ENCODE measurements at regions not wholly inside any gene's neighbourhood (a gene's known extent, or its start where the extent isn't known, plus 50 kb on each side); places are given as distances from the start of the nearest gene placed in this dataset.
"Not testable (repeated sequence)": the region's sequence is repeated elsewhere in the genome, so short reads cannot be mapped to it uniquely, and the experiment has no call there.

DNA sequence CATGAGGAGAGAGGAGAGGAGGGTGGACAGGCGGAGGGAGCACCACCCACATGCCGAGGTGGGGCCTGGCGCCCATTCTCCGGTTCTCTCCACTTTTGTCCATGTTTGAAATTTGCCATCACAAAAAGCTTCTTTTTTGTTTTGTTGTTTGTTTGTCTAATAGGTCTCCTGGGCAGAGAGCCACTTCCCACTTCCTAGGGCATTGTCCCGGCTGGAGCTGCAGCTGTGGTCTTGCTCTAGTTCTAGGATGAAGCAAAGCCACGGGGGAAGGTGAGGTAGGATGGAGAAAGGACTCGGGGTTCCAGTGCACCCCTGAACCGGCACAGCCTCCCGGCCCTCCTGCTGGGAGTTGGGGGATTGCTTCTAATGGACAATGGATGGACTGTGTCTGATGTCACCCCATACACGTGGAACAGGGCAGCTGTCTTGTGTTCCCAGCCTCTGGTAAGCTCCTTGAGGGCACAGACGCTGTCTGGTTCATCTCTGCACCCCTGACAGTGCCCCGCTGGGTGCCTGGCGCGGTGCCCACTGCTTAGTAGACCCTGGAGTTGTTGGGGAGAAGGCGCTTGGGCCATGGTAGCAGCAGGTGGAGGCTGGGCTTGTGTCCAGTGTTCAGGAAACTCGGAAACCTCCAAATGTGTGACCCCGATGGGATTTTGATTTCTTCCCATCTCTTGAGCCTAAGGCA, 278.4 kb downstream of the NDUFA10 start:
- DNase-seq (ENCODE audit: low read depth) = no peak

DNA sequence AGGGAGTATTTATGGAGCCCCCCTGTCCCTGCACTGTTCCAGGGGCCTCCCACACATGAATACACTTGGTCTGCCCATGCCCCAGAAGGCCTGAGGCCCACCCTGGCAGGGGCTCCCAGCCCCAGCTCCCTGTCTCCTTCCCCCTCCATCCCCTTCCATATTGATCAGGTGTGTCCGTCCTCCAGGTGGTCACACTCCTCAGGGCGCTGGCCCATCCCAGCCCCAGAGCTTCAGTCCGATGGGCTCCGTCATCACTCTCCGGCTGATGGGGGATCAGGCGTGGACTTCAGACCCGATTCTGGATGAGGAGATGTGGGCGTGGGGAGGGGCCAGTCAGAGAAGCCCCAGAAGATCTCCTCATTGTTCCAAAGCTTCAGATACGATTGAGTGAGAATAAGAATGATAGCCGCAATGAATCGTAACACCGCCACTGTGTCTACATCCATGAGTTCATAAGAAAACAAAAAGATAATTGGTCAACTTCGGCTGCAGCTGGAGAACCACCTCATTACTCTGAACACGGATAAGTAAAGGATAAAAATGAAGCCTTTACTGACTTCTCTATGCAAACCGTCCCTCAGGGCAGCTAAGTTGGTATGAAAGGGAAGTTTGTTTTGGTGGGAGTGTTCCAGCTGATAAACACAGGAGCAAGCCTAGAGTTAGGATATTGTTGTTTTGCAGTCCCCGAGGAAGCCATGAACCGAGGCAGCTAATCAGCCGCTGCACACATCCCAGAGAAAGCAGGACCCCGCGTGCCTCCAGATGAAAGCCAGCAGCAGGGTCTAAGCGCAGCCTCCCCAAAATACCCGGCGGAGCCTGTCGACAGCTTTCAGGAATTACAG, 279.5 kb downstream of the NDUFA10 start:
- DNase-seq (ENCODE audit: low read depth) = no peak

DNA sequence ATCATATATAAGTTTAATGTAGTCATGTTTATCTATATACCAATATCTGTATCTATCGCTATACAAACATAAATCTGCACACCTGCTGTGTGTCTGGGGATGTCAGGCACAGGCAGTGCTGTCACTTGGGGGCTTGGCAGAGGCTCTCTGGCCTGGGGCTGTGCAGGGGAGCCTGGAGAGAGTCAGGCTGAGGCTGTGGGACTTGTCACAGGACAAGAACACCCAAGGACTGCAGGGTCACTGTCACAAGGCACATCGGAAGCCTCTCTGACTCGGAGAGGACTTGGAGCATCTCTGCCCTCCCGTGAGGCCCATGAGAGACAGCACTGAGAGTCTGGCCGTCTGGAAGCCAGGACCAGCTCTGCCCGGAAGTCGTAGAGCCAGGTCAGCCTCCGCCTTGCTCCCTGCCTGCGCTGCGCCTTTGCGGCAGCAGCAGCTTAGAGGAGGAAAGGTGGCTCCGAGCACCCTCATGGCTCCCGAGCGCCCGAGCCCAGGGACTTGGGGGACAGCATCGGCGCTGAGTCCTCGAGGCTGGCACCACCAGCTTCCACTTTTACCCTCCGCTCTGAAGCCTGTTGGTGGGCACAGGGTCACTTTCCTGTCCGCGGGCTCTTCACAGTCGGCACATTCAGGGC, 280.3 kb downstream of the NDUFA10 start:
- DNase-seq (ENCODE audit: low read depth) = no peak

DNA sequence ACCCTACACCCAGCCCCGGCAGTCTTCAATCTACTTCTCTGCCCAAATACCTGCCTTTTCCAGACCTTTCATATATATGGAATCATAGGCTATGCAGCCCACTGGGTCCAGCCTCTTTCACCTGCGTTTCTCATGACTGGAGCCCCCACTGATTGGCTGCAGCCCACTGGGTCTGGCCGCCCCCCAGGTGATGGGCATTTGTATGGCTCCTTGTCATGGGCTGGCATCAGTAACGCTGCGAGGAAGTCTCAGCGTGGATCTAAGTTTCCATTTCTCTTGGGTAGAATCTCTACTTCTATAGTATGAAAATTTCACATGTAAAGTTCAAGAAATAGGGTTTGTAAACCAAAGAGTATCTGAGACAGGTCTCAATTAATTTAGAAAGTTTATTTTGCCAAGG, 281.9 kb downstream of the NDUFA10 start:
- no peak for DNase-seq (ENCODE audit: low read depth)

DNA sequence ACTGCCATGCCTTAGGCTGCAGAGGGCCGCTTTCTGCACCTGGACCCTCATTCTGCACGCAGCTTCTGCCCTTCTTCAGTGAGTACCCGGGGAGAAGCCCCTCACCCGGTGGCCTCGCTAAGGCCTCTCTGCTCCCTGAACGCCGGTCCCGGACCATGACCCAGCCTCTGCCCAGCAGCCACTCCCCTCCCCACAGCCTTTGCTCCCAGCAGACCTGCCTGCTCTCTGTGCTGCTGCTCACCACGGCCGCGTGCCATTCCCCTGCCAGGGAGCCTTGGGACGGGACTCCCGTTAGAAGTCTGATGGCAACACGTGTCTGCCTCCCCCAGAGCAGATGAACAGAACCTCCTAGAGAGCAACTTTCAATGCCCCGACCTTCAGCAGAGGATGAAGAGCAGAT, 282.8 kb downstream of the NDUFA10 start:
- DNase-seq (ENCODE audit: low read depth) = no peak

DNA sequence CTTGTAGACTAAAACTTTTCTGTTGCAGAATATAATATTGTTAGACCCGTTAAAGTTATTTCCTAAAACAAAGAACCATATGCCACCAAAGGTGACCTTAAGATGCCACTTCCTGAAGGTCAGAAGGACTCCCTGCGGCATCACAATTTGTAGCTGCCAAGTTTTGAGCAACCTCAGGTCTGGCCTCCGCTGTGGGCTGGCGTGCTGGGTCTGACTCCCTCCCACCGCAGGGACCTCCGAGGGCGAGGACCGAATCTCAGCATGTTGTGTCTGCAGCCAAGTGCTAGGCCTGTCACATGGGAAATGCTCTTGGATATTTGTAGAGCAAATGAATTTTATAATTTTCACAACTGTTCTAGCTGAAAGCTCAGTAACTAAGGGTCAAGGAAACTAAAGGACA, 285.9 kb downstream of the NDUFA10 start:
- no peak for DNase-seq (ENCODE audit: low read depth)

DNA sequence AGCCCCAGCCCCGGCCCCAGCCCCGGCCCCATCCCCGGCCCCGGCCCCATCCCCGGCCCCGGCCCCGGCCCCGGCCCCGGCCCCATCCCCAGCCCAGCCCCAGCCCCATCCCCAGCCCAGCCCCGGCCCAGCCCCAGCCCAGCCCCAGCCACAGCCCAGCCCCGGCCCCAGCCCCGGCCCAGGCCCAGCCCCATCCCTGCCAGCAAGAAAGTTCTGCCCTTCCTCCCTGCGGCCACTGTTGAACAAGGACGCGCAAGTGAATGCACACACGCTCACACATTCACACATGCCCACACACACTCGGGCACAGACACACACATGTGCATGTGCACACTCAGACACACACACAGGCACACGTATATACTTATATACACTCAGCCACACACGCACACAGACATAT, 287.0 kb downstream of the NDUFA10 start:
- DNase-seq (ENCODE audit: low read depth) = no peak

DNA sequence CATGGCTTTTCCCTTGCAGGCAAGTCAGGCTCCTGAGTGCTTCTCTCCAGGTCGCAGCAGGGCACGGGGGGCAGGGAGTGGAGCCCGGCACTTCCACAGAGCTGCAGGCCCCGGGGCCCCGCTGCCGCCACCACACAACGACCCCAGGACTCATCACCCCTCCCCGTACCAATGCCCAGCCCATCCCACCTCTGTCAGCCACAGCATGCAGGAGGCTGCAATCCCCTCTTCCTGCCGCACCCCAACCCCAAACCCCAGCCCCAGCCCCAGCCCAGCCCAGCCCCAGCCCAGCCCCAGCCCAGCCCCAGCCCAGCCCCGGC, 288.0 kb downstream of the NDUFA10 start:
- no peak for DNase-seq (ENCODE audit: low read depth)

DNA sequence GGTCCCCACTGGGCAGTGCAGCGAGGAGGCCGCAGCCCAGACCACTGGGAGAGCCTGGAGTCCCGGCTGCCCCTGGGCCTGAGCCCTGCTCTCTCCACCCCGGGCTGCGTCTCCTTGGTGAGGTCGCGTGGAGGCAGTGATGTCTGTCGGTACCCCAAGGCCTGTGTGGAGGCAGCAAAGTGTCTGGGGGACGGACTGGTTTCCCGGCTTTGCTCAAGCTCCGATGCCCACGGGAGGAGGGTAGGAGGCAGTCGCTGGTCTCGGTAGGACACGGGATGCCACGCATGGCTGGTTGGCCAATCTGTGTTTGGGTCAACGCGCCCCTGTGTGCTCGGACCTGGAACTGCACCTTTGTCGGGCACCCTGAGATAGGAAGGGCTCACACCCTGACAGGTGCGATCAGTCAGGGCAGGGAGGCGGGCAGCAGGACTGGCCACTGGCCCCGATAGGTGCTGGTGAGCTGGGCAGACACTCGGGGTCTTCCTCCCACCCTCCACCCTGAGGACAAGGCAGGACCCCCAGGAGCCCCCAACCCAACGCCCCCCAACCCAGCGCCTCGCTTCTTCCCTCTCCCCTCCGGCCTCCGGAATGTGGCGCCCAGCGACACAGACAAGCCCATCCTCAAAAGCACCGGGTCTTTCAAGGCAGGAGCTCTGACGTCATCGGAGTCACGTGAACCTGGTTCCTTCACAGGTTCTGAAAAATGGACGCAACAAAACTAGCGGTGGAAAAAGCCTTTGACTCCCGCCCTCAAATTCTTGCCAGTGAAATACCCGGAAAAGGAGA, 288.6 kb downstream of the NDUFA10 start:
- DNase-seq (ENCODE audit: low read depth) = no peak

DNA sequence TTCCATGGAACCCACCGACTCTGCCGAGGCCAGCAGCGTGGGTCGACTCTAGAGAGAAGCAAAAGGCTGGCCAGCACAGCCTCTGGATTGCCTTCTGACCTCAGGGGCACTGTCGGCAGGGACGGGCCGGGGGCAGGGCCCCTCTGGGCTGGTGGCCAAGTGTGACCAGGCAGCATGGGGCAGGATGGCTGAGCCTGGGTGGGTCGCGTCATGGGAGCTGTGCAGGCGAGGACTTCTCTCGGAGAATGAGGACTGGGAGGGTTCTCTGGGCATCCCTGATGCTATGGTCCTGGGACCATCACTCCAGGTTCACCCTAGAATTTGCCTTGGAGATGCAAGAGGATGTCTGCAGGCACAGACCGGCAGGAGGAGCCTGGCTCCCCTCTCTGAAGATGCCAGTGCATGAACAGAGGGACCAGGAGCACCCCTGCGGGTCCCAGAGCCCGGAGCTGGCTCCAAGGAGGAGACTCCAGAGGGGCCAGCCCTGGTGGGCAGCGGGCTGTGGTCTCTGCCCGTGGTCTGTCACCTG, 289.2 kb downstream of the NDUFA10 start:
- no peak for DNase-seq (ENCODE audit: low read depth)

DNA sequence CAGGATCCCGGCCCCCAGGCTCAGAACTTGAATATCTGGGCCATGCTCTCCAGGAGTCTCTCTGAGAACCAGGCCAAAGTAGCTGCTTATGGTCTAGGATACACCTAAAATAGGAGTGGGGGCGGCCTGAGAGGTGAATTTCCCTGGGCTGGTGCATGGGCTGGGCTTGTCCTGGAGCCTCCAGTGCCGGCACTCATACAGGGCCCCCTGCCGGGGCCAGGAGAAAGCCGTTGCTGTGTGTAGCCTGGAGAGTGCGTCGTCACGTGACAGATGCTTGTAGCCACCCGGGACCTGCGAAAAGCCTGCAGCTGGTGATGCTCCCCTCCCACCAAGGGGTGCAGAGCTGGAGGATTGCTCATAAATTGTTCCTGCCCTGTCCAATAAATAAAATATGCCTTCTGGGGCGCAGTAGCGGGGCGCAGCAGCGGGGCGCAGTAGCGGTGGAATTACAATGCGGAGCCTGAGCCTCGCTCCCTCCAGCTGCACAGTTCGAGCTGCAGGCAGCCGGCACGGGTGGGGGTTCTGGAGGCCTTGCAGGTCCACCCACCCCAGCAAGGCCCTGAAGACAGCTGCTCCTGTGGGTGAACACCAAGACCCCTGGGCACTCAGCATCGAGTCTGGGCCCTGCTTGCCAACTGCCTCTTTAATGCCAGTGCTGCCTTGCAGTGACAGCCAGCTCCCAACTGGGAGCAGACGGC, 289.9 kb downstream of the NDUFA10 start:
- no peak for DNase-seq (ENCODE audit: low read depth)

DNA sequence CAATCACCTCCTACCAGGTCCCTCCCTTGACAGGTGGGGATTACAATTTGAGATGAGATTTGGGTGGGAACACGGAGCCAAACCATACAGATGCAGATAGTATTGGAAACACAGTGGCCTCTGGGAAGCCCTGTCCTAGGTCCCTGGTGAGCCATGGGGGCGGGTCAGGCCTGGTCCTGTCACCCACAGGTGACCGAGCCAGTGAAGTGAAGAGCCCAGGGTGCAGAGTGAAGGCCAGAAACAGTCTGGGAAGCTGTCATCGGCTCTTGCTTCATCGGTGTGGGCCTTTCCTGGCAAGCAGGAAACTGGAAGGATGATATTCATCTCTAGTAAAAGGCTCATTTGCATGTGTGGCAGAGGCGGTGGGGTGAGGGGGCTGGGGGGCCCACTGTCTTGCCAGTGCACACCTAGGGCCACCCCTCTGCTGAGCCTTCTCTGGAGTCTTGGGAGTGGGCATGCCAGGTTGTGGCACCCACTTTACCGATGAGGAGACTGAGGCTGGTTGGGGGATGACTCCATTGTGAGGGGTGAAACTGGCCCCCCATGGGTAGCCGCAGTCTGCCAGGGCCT, 290.6 kb downstream of the NDUFA10 start:
- no peak for DNase-seq (ENCODE audit: low read depth)

DNA sequence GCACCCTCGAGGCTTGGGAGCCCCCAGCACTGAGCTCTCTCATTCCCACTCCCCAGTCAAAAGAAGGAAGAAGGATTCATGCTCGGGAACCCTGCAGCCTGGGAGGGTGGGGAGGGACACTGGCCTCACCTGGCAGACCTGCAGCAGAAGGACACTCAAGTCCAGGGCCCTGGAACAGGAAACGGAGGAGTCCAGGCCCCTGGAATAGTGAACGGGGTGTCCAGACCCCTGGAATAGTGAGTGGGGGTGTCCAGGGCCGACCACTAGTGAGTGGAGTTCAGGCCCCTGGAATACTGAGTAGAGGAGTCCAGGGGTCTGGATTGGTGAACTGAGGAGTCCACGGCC, 292.5 kb downstream of the NDUFA10 start:
- DNase-seq (ENCODE audit: low read depth) = no peak

DNA sequence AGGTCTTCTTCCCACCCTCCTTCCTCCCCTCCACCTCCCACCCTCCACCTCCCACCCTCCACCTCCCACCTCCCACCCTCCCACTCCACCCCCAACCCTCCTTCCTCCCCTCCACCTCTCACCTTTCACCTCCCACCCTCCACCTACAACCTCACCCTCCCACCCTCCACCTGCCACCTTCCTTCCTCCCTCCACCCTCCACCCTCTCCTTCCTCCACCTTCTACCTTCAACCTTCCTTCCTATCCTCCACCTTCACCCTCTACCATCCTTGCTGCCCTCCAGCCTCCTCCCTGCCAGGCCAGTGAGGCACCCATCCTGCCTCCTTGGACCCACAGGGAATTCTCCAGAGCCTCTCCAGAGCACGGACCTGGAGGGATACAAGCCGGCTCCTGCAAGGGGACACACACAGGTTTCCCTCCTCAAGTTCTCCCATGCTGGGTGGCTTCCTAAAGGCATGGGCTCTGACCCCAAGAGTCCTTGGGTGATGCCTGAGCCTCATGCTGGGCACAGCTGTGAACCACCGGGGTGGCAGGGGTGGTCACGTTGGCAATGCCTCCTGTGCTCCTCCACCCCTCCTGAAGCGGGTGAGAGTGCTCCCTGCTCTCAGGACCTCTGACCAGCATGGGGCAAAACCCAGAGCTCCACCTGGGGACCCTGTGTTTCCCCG, 293.0 kb downstream of the NDUFA10 start:
- DNase-seq (ENCODE audit: low read depth) = no peak

DNA sequence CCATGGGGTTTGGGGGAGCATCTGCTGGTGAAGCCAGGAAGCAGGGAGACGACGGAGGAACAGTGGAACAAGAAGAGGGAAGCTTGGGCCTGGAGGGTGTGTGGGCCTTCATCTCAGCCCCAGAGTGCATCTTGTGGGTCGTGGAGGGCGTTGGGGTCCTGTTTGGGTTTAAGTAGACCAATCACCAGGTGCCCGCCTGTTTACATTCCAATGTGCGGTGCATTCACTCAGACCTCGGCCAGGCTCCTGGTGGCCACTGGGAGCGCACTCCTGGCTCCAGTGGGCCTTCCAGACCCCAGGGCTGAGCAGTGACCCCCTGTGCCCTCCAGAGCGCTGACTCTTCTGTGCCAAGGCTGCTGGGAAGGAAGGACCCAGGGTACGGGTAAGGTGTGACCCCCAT, 293.7 kb downstream of the NDUFA10 start:
- DNase-seq (ENCODE audit: low read depth) = no peak

DNA sequence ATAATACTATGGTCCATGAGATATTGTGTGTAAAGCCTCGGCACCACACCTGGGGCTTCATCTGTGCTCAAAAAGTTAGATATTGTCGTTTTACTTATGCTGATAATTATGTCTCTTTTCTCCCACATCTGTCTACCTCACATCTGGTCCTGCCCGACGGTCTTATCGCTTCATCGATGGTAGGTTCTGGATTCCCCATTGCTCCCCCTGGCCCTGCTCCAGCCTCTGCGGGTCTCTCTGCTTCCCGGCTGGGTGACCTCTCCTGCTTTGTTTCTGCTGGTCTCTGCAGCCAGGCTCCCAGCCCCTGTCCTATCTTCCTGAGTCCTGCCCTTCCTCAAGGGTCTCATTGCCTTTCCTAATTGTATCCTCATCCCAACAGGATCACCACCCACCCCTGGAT, 294.2 kb downstream of the NDUFA10 start:
- no peak for DNase-seq (ENCODE audit: low read depth)

DNA sequence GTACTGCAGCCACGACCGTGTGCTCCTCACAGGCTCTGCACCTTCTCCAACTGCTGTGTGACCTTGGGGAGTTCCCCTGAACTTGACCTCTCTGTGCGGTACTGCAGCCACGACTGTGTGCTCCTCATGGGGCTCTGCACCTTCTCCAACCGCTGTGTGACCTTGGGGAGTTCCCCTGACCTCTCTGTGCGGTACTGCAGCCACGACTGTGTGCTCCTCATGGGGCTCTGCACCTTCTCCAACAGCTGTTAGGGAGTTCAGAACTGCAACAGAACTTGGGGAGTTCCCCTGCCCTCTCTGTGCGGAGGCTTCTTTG, 294.6 kb downstream of the NDUFA10 start:
- DNase-seq (ENCODE audit: low read depth) = not testable (repeated sequence)

DNA sequence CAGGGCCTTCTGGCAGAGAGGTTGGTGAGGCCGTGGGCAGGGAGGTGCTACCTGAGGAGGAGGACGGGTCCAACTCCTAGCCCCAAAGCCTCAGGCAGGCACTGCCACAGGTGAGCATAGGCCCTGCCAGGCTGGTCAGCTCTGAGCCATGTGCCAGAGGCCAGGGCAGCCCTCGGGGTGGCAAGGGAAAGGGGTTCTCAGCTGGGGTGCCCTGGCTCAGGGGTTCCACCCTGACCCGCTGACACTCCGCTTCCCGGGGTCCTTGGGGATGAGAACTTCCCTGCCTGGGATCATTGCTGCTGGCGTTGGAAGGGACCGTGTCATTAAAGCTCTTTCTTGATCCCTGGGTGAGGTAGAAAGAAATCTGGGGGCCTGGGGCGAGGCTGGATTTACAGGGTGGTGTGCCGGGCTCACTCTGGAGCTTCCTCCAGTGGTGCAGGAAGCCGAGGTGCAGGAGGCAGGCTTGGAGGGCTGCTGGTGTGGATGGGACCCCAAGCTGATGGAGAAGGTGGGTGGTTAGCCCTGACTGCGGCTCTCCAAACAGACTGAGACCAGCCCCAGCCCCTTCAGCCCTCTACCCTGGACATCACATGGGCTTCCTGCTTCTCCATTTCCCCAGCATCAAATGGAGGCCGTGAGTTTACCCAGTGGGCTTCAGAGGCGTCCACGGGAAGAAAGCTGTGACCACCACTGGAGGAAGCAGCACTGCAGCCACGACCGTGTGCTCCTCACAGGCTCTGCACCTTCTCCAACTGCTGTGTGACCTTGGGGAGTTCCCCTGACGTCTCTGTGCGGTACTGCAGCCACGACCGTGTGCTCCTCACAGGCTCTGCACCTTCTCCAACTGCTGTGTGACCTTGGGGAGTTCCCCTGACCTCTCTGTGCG, 295.2 kb downstream of the NDUFA10 start:
- no peak for DNase-seq (ENCODE audit: low read depth)

DNA sequence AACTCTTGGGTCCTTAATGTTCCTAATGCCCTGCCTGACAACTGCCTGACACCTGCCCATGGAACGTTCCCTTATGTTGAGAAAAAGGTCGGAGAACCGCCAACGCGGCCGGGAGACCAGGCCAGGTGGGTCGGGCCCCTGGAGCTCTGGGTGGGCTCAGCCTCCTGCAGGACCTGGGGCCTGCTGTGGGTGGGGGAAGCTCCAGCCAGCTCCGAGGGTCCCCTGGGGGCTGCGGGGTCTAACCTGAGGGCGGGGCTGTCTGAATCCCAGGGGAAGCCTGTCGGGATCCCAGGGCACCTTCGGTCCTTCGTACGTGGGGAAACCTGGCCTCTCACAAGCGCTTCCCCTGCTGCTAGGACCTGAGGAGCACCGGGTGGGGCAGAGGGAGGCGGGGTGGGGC, 296.0 kb downstream of the NDUFA10 start:
- DNase-seq (ENCODE audit: low read depth) = no peak

DNA sequence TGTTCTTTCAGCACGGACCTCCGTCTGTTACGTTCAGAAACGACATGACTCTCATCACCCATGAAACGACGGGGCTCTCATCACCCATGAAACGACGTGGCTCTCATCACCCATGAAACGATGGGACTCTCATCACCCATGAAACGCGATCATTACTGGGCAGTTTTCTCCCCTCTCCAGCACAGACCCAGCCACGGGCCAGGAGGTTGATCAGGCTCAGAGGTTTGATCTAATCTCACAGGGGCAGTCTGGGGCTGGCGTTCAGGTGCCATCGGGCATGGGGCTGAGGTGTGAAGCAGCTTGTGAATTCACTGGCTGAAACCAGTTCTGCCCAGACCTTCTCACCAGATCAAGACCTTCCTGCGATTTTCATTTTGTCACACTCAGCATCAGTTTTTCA, 296.4 kb downstream of the NDUFA10 start:
- no peak for DNase-seq (ENCODE audit: low read depth)
